ENCODE measurements at regions not wholly inside any gene's neighbourhood (a gene's known extent, or its start where the extent isn't known, plus 50 kb on each side); places are given as distances from the start of the nearest gene placed in this dataset.

GRCh38 chr17:14755002-14755401 lies 454.1 kb downstream of the HS3ST3B1 start:
- no peak for DNase-seq

GRCh38 chr17:14753383-14753782 lies 452.5 kb downstream of the HS3ST3B1 start:
- H3K27ac ChIP-seq, result no peak overlapping the region
- no peaks in the 10 kb centered on the region for H3K36me3 ChIP-seq
- no peak for TF ChIP-seq CTCF (IDR thresholded peaks at IDR 0.05; ENCODE audit: low read depth, low read length)
- DNase-seq, result no peak
- H3K9me3 ChIP-seq (ENCODE audit: severe bottlenecking), result no peaks in the 10 kb centered on the region
- no peak overlapping the region for H3K4me3 ChIP-seq (ENCODE audit: low read depth, low read length)
- H3K27me3 ChIP-seq (ENCODE audit: insufficient read depth, low read depth, severe bottlenecking), result no peaks in the 10 kb centered on the region

More at GRCh38 chr17:14755002-14755401, 454.1 kb downstream of the HS3ST3B1 start:
- no peak for TF ChIP-seq CTCF (IDR thresholded peaks at IDR 0.05; ENCODE audit: low read depth, low read length)
- H3K9me3 ChIP-seq (ENCODE audit: severe bottlenecking), result no peaks in the 10 kb centered on the region
- no peaks in the 10 kb centered on the region for H3K27me3 ChIP-seq (ENCODE audit: insufficient read depth, low read depth, severe bottlenecking)
- no peaks in the 10 kb centered on the region for H3K36me3 ChIP-seq
- H3K4me3 ChIP-seq (ENCODE audit: low read depth, low read length), result no peak overlapping the region
- H3K27ac ChIP-seq, result no peak overlapping the region

GRCh38 chr17:14752011-14752410 lies 451.1 kb downstream of the HS3ST3B1 start:
- no peak for DNase-seq

GRCh38 chr17:14750866-14751265 lies 450.0 kb downstream of the HS3ST3B1 start:
- TF ChIP-seq CTCF (IDR thresholded peaks at IDR 0.05; ENCODE audit: low read depth, low read length), result no peak
- DNase-seq, result no peak
- no peaks in the 10 kb centered on the region for H3K27me3 ChIP-seq (ENCODE audit: insufficient read depth, low read depth, severe bottlenecking)
- H3K9me3 ChIP-seq (ENCODE audit: severe bottlenecking), result no peaks in the 10 kb centered on the region
- no peak overlapping the region for H3K27ac ChIP-seq
- no peak overlapping the region for H3K4me3 ChIP-seq (ENCODE audit: low read depth, low read length)
- no peaks in the 10 kb centered on the region for H3K36me3 ChIP-seq

More at GRCh38 chr17:14752011-14752410, 451.1 kb downstream of the HS3ST3B1 start:
- Histone ChIP-seq H3K27ac (no peak overlapping the region), H3K4me3 (ENCODE audit: low read depth, low read length) (no peak overlapping the region), H3K36me3 (no peaks in the 10 kb centered on the region), H3K9me3 (ENCODE audit: severe bottlenecking) (no peaks in the 10 kb centered on the region), H3K27me3 (ENCODE audit: insufficient read depth, low read depth, severe bottlenecking) (no peaks in the 10 kb centered on the region)
- TF ChIP-seq CTCF (IDR thresholded peaks at IDR 0.05; ENCODE audit: low read depth, low read length), result no peak

GRCh38 chr17:14749269-14749668 lies 448.4 kb downstream of the HS3ST3B1 start:
- Histone ChIP-seq H3K4me3 (ENCODE audit: low read depth, low read length) (no peak overlapping the region), H3K27ac (no peak overlapping the region)
- TF ChIP-seq CTCF (IDR thresholded peaks at IDR 0.05; ENCODE audit: low read depth, low read length), result no peak

GRCh38 chr17:14748036-14748710 lies 447.3 kb downstream of the HS3ST3B1 start:
- Histone ChIP-seq H3K4me3 (ENCODE audit: low read depth, low read length) (no peak overlapping the region), H3K27ac (no peak overlapping the region), H3K27me3 (ENCODE audit: insufficient read depth, low read depth, severe bottlenecking) (no peaks in the 10 kb centered on the region), H3K9me3 (ENCODE audit: severe bottlenecking) (no peaks in the 10 kb centered on the region), H3K36me3 (no peaks in the 10 kb centered on the region)
- no peak for TF ChIP-seq CTCF (IDR thresholded peaks at IDR 0.05; ENCODE audit: low read depth, low read length)
- DNase-seq, result no peak

More at GRCh38 chr17:14749269-14749668, 448.4 kb downstream of the HS3ST3B1 start:
- H3K9me3 ChIP-seq (ENCODE audit: severe bottlenecking), result no peaks in the 10 kb centered on the region
- DNase-seq, result no peak
- H3K36me3 ChIP-seq, result no peaks in the 10 kb centered on the region
- no peaks in the 10 kb centered on the region for H3K27me3 ChIP-seq (ENCODE audit: insufficient read depth, low read depth, severe bottlenecking)

All from WERI-Rb-1 (cell line).